NT2/D1 (cell line): ENCODE measurements at regions not wholly inside any gene's neighbourhood (a gene's known extent, or its start where the extent isn't known, plus 50 kb on each side); places are given as distances from the start of the nearest gene placed in this dataset.

ENCODE experiments used
- SUZ12 ChIP-seq: IDR thresholded peaks from 2 replicates; pipeline ENCODE4 v1.6.1; 2011; ENCODE audit not compliant: insufficient read length, insufficient read depth; ENCODE audit errors: extremely low read depth
- YY1 ChIP-seq: IDR thresholded peaks from 2 replicates; pipeline ENCODE4 v1.6.1; 2011; ENCODE audit not compliant: insufficient read length, insufficient read depth
- ZNF274 ChIP-seq: IDR thresholded peaks from 2 replicates; pipeline ENCODE4 v1.6.1; 2011; ENCODE audit warnings: mild to moderate bottlenecking, low read depth, low read length

GRCh38 chr3:5542472-5542871 lies 355.0 kb downstream of the EDEM1 start:
- TF ChIP-seq YY1 (no peak), ZNF274 (no peak), SUZ12 (no peak)
